ENCODE measurements at regions not wholly inside any gene's neighbourhood (a gene's known extent, or its start where the extent isn't known, plus 50 kb on each side); places are given as distances from the start of the nearest gene placed in this dataset.

- peaks cover 12% of the 10 kb centered on the region for H3K27me3 ChIP-seq
- no peak for ATAC-seq
- WGBS, 2 donors (ENCODE audit: low coverage in 1 of 2): 85 to 86% methylated on average over 2 to 10 of the region's 10 CpGs
- no peaks in the 10 kb centered on the region for H3K36me3 ChIP-seq
- H3K4me1 ChIP-seq: no peaks in the 10 kb centered on the region
- no peak overlapping the region for H3K27ac ChIP-seq
- no peak overlapping the region for H3K4me3 ChIP-seq
- H3K9me3 ChIP-seq: peaks cover 0 to 18% (median 0%) of the 10 kb centered on the region in 3 donors
- TF ChIP-seq EP300 (IDR thresholded peaks at IDR 0.05) (no peak), POLR2AphosphoS5 (IDR thresholded peaks at IDR 0.05) (no peak), POLR2A (IDR thresholded peaks at IDR 0.05) (no peak), CTCF (IDR thresholded peaks at IDR 0.05) (no peak)
These were observed 167.6 kb downstream of the TLE3 start for GRCh38 chr15:69929905-69930630.

GRCh38 chr15:69930754-69931153, 167.0 kb downstream of the TLE3 start:
- H3K27ac ChIP-seq: no peak overlapping the region
- ATAC-seq: no peak
- 85 to 97% methylated on average over 4 to 5 of the region's 5 CpGs for WGBS, 2 donors (ENCODE audit: low coverage in 1 of 2)

GRCh38 chr15:69931156-69931555, 166.6 kb downstream of the TLE3 start:
- no peak for ATAC-seq
- 89 to 96% methylated on average over 4 to 5 of the region's 5 CpGs for WGBS, 2 donors (ENCODE audit: low coverage in 1 of 2)

More at GRCh38 chr15:69930754-69931153, 167.0 kb downstream of the TLE3 start:
- TF ChIP-seq POLR2AphosphoS5 (IDR thresholded peaks at IDR 0.05) (no peak), EP300 (IDR thresholded peaks at IDR 0.05) (no peak), POLR2A (IDR thresholded peaks at IDR 0.05) (no peak), CTCF (IDR thresholded peaks at IDR 0.05) (no peak)
- no peaks in the 10 kb centered on the region for H3K4me1 ChIP-seq
- H3K4me3 ChIP-seq: no peak overlapping the region
- no peaks in the 10 kb centered on the region for H3K36me3 ChIP-seq
- H3K9me3 ChIP-seq: peaks cover 0 to 18% (median 0%) of the 10 kb centered on the region in 3 donors
- peaks cover 12% of the 10 kb centered on the region for H3K27me3 ChIP-seq

DNA sequence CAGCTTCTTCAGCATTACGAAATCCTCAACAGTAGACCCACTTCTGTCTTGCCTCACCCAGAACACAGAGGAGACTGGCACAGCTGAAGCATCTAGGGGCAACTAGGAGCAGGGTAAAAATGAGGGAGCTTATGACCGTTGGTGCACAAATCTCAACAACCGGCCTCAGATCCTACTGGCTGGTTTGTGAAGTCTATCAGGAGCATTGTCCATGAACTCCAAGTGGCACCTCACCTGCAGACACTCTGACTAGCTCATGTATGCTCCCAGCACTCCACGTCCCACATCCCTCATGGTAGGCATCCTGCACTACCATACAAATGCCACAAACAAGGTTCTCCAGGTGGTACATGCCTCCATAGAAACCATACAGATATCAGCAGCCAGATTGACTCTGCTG, 163.1 kb downstream of the TLE3 start:
- TF ChIP-seq POLR2A (IDR thresholded peaks at IDR 0.05) (no peak), CTCF (IDR thresholded peaks at IDR 0.05) (no peak), POLR2AphosphoS5 (IDR thresholded peaks at IDR 0.05) (no peak), EP300 (IDR thresholded peaks at IDR 0.05) (no peak)
- peaks cover 12% of the 10 kb centered on the region for H3K27me3 ChIP-seq
- WGBS, 2 donors (ENCODE audit: low coverage in 1 of 2): 67 to 90% methylated on average over 1 to 3 of the region's 4 CpGs

More at GRCh38 chr15:69931156-69931555, 166.6 kb downstream of the TLE3 start:
- no peak for TF ChIP-seq CTCF (IDR thresholded peaks at IDR 0.05)
- no peak for TF ChIP-seq EP300 (IDR thresholded peaks at IDR 0.05)
- no peak for TF ChIP-seq POLR2AphosphoS5 (IDR thresholded peaks at IDR 0.05)
- no peak for TF ChIP-seq POLR2A (IDR thresholded peaks at IDR 0.05)
- no peak overlapping the region for H3K27ac ChIP-seq
- H3K27me3 ChIP-seq: peaks cover 12% of the 10 kb centered on the region
- H3K4me3 ChIP-seq: no peak overlapping the region
- peaks cover 0 to 21% (median 0%) of the 10 kb centered on the region in 3 donors for H3K9me3 ChIP-seq
- no peaks in the 10 kb centered on the region for H3K36me3 ChIP-seq
- H3K4me1 ChIP-seq: no peaks in the 10 kb centered on the region

More for the DNA sequence above, 163.1 kb downstream of the TLE3 start:
- no peak for ATAC-seq
- H3K36me3 ChIP-seq: no peaks in the 10 kb centered on the region
- H3K4me1 ChIP-seq: no peaks in the 10 kb centered on the region
- H3K9me3 ChIP-seq: peaks cover 0 to 22% (median 0%) of the 10 kb centered on the region in 3 donors
- no peak overlapping the region for H3K4me3 ChIP-seq
- no peak overlapping the region for H3K27ac ChIP-seq

Measured in gastroesophageal sphincter (tissue), 4 donors.